NCI-H2196 (cell line): ENCODE measurements at regions not wholly inside any gene's neighbourhood (a gene's known extent, or its start where the extent isn't known, plus 50 kb on each side); places are given as distances from the start of the nearest gene placed in this dataset.
"Not testable (repeated sequence)": the region's sequence is repeated elsewhere in the genome, so short reads cannot be mapped to it uniquely, and the experiment has no call there.

Experiments
- DNase-seq: peaks from one replicate; lab custom pipeline; 2025; ENCODE audit not compliant: unreplicated experiment; lab: John Stamatoyannopoulos, UW

DNA sequence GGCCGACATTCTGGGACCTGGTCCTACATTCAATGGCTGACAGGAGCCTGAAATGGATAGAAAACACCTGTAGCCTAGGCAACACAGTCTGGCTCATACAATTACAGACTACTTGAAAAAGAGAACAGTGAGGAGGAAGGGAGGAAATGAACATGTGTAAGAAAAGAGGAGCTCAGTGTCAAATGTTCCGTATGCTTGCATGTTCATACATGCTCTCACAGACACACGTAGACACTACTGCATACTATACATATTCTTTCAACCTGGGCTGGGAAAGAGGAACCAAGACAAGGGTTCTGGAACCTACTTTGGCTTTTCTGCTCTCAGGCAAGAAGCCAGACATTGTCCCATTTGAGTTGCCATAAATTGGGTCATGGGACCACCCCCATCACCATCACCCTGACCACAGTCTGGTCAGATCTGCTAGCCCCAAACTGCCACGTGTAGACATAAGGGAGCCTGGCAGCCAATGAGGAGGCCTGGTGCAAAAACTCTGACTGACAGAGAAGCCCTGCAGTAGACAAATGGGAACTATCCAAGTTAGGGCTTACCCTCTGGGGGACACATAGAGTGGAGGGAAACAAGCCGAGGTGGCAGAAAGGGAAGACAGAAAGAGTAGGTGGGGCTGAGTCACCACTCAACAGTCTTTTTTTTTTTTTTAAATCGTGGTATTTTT lies 310.0 kb downstream of the SHQ1 start:
- peak; percentile 17 for DNase-seq

DNA sequence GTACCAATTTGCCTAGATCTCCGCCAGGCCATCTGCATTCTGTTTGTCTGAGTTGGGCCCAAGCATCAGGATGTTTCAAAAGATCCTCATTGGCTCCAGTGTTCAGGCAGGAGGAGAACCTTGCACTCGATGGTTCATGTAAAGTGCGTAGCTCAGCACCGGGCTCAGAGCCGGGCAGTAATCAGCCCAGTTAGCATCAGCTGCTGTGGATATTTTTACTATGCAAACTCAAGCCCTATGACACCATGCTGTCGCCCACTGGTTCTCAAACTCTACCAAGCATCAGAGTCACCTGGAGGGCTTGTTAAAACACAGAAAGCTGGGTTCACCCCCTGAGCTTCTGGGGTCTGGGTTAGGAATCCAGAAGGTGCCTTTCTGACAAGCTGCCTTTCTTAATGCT lies 310.8 kb downstream of the SHQ1 start:
- no peak for DNase-seq

DNA sequence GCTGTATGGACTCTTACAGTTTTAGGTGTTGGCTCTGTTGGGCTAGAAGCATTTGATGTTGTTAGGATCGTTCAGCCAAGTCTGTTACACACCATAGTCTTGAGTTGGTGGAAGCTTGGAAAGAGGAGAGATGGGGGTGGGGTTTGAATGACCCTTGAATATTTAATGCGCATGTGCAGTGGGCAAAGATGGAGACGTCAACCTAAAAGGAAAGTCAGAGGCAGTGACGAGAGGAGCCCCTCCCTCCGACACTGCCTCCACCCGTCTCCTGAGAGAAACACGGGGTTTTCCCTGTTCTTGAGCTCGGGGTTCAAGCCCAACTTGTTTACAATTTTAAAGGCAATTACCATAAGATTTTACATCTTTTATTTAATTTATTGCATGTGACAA lies 311.4 kb downstream of the SHQ1 start:
- DNase-seq: no peak

DNA sequence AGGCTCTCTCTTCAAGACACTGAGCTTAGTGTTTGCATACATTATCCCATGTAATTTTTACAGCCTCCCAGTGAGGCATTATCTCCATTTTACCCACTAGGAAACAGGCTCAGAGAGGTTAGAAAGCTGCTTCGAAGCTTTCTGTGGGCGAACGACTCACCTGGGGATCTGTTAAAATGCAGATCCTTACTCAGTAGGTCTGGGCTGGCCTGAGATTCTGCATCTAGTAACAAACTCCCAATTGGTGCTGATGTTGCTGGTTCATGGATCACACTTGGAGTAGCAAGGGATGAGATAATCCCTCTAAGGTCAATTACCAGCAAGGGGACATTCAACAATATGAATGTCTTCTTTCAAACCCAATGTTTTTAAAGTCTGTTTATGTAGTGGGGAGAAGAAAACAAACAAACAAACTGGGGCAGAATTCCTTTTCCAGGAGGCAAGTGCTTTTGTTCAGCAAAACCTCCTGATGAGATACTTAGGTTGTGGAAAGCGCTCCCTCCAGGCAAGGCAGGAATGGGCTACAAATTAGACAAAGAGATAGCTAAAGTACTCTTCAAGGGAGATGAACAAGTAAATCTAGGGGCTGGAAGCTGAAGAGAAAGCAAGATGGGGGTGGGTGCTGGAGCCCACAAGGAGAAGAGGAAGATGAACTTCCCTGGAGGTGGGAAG lies 311.9 kb downstream of the SHQ1 start:
- DNase-seq: no peak

DNA sequence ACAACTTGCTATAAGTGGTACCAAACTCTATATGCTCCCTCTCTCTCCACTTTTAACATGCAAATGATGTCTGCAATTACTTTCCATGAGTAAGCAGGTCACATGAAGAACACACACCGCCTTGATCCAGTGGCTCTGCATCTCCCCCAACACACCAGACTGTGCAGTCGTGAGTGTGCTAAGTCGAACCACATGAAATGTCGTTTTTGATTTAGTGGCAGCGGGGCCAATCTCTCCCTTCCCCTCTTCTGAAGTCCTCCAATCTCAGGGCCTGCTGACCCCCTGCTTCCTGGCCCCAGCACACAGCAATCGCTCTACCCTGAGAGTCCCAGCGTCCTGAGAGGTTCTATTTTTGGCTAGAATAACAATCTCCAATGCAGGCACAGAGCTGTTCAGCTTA lies 312.5 kb downstream of the SHQ1 start:
- DNase-seq: no peak

DNA sequence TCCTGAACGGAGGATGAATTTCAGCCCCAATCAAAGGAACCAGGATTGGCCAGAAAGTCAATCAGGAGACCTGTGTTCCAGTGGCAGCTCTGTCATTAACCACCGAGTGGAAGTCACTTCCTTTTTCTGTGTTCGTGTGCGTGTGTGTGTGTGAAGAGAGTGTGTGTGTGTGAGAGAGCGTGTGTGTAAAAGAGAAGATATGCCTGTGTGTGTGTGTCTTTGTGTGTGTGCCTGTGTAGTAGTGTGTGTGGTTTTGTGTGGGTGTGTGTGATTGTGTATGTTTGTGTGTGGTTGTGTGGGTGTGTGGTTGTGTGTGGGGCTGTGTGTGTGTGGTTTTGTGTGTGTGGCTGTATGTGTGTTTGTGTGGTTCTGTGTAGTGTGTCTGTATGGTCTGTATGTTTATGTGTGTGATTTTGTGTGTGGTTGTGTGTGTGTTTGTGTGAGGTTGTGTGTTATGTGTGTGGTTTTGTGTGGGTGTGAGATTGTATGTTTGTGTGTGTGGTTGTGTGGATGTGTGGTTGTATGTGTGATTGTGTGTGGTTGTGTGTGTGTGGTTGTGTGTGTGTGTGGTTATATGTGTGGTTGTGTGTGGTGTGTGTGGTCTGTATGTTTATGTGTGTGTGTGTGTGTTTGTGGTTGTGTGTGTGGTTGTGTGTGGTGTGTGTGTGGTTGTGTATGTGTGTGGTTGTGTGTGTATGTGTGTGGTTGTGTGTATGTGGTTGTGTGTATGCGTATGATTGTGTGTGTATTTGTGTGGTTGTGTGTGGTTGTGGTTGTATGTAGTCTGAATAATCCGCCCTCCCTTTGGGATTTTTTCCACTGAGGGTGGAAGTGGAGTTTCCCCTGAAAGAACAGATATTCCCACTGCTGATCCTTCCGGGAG lies 314.4 kb downstream of the SHQ1 start:
- DNase-seq: no peak

DNA sequence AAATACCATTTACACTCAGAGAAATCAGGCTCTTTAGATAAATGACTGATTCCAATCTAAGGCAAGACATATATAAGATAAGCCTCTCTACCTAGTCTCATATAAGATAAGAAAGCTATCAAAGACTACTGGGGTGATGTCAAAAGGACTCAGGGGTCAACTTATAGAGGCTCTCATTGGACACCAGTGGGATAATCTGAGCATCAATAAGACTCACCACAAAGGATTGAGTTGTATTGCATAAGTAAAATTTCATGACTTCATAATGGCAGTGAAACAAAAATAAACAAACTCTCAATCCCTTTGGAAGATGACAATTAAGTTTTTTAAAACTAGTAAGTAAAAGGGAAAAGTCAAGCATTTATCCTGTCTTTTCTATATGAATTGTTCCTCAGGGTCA lies 317.8 kb downstream of the SHQ1 start:
- DNase-seq: no peak

DNA sequence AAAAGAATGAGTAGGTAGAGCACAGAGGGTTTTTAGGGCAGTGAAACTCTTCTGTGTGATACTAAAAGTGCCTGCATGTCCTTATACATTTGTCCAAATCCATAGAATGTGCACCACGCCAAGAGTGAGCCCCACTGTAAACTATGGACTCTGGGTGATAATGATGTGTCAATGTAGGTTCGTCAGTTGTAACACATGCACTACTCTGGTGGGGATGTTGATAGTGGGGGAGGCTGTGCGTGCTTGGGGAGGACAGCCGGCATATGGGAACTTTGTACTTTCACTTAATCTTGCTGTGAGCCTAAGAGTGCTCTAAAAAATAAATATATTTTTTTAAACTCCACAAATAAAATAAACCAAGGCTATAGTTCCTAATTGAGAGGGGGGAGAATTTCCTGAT lies 319.2 kb downstream of the SHQ1 start:
- no peak for DNase-seq

DNA sequence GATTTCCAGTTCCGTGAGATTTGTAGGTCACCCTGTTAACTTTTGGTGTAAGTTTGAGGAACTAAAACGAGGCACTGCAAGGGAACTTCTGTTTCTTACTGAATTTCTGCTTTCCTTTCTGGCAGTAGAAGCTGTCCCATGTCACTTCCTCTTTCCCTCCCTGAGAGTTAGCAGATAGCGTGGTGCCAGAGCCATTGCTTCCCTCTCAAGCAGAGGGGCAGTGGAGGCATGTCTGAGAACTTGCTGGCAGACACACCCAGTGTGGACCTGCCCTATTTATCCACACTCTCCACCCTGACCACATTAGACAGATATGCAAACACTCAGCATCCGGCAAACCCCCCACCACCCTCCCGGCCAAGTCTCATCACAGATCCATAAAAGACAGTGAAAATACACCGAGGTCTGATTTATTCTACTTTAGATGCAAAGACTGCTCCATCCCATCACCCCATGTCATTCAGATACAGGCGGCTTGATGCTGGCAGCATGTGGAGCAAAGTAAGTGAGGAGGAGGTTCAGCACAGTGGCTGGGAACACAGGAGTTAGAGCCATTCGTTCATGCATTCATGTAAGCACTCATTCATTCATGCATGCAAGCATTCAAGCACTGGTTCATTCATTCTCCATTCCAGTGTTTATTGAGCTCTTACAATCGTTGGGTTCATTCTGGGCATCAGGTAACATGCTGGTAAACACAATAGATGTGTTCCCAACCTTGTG lies 324.7 kb downstream of the SHQ1 start:
- no peak for DNase-seq

DNA sequence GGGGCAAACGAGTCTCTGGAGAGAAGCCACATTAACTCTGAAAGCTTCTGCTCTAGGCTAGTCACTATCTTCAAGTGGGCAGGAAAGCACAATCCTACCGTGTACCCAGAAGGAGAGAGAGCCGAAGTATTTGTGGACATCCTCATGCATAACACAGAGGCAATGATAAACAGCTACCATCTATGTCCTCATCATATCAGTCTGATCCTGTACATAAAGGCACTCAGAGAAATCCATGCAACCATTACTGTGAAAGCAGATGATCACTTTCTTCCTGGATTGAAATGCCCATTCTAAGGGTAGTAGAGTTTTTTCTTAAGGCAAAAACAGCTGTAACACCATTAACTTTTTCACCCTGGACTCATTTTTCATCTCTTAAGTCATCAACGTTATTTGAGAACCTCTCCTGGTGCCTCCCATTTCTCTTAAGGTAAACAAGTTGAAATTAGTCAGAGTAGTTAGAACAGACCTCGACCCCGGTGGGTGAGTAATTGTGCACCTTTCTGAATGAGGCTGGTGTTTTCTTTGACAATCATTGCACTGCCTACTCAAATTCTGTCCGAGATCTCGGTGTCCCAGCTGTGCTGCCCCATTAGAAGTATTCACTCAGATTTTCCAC lies 327.4 kb downstream of the SHQ1 start:
- DNase-seq: no peak

DNA sequence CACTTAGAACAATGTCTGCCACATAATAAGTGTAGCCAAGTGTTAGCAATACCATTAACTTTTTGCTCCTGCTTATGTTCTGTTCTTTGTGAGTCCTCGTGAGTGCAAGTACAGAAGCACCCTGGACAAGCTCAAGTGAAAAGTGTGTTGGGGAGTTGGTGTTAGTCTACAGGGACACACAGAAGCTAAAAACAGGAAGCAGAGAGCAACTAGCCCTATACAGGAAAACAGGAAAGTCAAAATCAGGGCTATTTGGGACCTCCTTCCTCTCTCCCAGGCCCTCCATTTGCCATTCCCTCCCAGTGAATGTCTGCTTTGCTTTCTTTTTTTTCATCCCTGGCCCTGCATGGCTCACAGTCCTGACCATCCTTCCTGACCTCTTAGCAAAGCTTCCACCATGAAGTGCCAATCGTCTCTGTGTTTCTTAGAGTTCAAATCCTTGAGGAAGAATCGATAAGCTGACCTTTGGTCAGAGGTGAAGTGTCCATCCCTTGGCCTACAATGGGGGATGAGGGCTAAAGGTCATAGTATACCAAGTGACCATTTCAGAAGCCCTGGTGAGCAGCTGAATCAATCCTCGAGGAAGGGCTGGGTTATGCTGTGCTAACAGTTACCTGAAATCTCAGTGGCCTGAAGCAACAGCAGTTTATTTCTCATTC lies 328.2 kb downstream of the SHQ1 start:
- no peak for DNase-seq

DNA sequence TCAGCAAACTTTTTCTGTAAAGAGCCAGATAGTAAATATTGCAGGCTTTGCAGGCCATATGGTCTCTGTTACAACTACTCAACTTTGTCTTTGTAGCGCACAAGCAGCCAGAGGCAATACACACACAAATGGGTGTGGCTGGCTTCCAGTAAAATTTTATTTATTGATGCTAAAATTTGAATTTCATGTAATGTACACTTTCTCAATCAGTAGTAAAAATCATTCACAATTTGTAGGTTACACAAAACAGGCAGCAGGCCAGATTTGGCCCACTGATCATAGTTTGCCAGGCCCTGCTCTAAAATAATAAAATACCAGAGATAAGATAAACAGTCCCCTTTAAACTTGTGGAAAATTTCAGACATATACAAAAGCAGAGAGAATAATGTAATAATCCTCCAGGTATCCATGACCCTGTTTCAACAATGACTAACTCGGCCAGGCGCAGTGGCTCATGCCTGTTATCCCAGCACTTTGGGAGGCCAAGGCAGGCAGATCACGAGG lies 330.3 kb downstream of the SHQ1 start:
- DNase-seq: no peak

DNA sequence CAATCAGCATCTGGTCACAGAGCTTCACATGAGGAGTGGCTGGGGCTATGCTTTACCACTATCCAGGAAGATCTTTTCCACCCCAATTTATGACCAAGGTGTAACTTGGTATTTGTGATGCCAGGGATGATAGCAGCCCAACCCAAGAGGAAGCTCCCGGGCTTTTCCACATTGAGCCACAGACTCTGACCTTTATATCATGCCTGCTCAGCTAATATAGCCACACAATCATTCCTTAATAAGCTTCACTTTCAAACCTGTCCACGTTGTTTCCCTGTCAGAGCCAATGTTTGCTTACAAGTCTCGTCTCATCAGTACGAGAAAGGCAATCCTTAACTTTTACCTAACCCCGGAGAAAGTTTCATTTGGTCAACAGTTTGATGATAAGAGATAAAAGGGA lies 330.9 kb downstream of the SHQ1 start:
- DNase-seq: no peak

DNA sequence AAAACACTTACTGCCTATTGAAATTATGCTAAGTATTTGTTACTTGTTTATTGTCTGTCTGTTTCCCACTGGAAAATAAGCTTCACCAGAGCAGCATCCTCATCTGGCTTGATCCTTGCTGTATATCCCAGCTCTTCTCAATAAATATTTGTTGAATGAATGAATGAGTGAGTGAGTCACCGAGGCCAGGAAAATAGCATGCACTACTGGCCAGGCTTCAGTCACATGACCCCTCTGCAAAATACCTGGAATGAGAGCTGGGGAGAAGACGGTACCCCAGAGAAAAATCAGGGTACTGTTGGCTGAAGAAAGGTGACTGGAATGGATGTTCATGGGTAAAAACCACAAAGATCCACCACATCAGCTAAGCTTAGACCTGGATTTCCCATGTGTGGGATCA lies 331.9 kb downstream of the SHQ1 start:
- no peak for DNase-seq

DNA sequence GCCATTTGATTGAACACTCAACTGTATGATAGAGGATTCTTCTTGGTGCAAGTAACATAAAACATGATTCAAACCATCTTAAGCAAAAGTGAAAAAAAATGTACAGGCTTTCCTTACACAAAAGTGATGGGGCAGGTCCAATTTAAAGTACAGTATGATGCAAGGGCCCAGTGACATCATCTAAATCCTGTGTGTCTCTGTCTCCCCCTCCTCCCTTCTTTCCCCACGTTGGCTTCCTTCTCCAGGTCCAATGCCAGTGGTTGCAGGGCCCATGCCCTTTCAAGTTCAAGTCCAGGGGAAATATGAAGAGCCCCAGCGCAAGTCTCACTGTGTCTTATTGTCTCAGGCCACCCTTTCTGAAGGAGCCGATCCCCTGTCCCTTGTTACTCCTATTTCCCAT lies 332.3 kb downstream of the SHQ1 start:
- DNase-seq: no peak

DNA sequence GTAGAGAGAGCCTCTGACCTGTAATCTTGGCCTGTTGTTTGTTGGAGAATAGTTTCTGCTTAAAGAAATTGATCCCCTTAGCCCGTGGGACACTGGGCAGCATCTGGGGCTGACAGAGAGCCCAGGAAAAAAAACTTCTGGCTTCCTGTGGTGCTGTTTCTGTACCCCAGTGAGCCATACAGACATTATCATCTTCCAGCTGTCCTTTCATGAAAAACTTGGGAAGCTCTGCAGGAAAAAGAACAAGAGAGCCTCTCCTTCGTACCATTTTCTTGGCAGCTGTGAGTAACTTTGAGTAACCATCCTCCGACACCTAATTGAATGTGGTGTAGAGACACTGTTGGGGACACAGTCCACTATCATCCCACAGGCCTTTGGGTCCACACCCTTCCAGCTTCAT lies 333.0 kb downstream of the SHQ1 start:
- DNase-seq: no peak

DNA sequence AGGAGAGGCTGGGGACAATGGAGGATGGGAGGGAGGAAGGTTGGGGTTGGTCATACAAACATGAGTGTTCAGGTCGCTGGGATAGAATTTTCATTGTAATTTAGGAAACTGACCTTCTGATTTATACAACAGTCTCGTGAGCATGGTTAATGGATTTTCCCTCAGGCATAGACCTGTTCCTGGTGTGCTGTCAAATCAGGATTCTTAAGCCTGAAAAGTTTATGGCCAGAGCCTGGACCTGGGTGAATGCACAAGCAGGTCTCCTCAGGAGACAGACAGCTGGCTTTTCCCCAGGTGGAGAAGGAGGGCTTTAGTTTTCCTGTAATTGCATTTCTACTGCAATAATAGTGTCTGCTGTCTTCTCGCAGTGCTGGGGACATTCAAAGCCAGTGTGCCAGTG lies 338.0 kb downstream of the SHQ1 start:
- no peak for DNase-seq

DNA sequence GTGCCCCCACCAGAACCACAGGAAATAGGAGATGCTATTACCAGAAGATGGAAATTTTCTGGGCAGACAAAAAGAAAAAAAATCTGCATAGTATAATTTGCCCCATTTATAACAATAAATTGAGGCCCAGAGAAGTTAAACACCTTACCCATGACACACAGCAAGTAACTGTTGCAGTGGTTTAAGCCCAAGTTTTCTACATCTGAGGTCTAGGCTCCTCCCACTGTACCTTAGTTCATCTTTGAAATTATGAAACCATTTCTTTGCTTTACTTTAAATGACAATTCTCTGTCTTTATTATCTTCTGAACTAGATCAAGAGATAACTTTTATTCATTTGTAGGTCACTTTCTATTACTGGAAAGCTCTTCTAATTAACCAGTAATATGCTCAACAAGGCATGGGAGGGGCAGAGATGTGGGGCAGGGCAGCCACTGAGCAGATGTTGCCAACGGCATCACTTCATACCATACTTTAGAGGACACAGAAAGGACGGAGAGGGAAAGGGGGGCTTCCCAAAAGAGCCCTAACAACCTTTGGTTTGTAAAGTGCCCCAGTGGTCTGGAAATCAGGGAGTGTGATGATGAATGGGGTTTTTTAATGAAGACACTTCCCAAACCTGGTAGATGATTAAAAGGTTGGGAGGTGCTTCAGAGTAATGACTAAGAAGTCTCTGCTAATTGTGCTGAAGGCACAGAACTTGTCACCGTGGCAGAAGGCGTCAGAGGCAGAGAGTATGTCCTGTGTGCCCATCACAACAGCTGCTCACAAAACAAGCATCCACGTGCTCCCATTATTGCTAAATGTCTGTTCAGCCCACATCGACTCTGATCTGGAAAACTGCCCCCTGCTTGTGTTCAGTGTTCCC lies 342.5 kb downstream of the SHQ1 start:
- DNase-seq: no peak

DNA sequence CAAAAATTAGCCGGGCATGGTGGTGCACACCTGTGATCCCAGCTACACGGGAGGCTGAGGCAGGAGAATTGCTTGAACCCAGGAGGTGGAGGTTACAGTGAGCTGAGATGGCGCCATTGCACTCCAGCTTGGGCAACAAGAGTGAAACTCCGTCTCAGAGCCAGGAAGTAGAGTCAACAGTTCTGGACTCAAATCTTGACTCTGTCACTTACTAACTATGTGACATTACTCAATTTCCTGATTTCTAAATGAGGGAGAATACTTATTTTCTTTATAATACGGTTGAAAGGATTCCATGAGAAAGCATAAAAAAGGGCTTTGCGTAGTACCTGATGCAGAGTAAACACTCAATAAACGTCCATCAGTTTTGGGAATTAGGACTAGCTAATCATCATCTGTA lies 350.7 kb downstream of the SHQ1 start:
- not testable (repeated sequence) for DNase-seq
